ENCODE measurements at regions not wholly inside any gene's neighbourhood (a gene's known extent, or its start where the extent isn't known, plus 50 kb on each side); places are given as distances from the start of the nearest gene placed in this dataset.

GRCh38 chr2:220981926-220982325 is 590.2 kb downstream of the EPHA4 start:
- H3K9me3 ChIP-seq (ENCODE audit: control insufficient read depth, insufficient read depth, low read depth, low read length), result no peaks in the 10 kb centered on the region
- CTCF ChIA-PET, result no interaction called here

GRCh38 chr2:220985561-220985960 is 586.5 kb downstream of the EPHA4 start:
- CTCF ChIA-PET, result no interaction called here
- H3K4me1 ChIP-seq (ENCODE audit: control insufficient read depth, insufficient read depth, low read length), result no peaks in the 10 kb centered on the region
- no peaks in the 10 kb centered on the region for H3K9me3 ChIP-seq (ENCODE audit: control insufficient read depth, insufficient read depth, low read depth, low read length)
- H3K4me3 ChIP-seq (ENCODE audit: low read depth, low read length), result no peak overlapping the region
- H3K36me3 ChIP-seq (ENCODE audit: control insufficient read depth in 2 of 2, insufficient read depth in 1 of 2, low read length in 2 of 2), result no peaks in the 10 kb centered on the region
- TF ChIP-seq ZNF529 (tag by site-specific recombination; IDR thresholded peaks at IDR 0.05; ENCODE audit: insufficient replicate concordance), result no peak
- TF ChIP-seq PRDM10 (tag by site-specific recombination; IDR thresholded peaks at IDR 0.05), result no peak
- H3K27ac ChIP-seq (ENCODE audit: extremely low read depth, low read depth, low read length), result no peak overlapping the region
- POLR2A ChIA-PET, result no interaction called here

More at GRCh38 chr2:220981926-220982325, 590.2 kb downstream of the EPHA4 start:
- POLR2A ChIA-PET, result no interaction called here
- TF ChIP-seq ZNF704 (tag by site-specific recombination; IDR thresholded peaks at IDR 0.05) (no peak), ZSCAN16 (tag by site-specific recombination; IDR thresholded peaks at IDR 0.05) (no peak), PRDM2 (tag by site-specific recombination; IDR thresholded peaks at IDR 0.05; ENCODE audit: borderline replicate concordance) (no peak), ZBTB49 (tag by site-specific recombination; IDR thresholded peaks at IDR 0.05; ENCODE audit: low read depth) (no peak), SP2 (tag by site-specific recombination; IDR thresholded peaks at IDR 0.05) (no peak), ZSCAN23 (tag by site-specific recombination; IDR thresholded peaks at IDR 0.05) (no peak), ZNF792 (tag by site-specific recombination; IDR thresholded peaks at IDR 0.05) (no peak), ZNF654 (tag by site-specific recombination; IDR thresholded peaks at IDR 0.05; ENCODE audit: low read depth) (no peak)
- Histone ChIP-seq H3K27ac (ENCODE audit: extremely low read depth, low read depth, low read length) (no peak overlapping the region), H3K36me3 (ENCODE audit: control insufficient read depth in 2 of 2, insufficient read depth in 1 of 2, low read length in 2 of 2) (no peaks in the 10 kb centered on the region), H3K4me3 (ENCODE audit: low read depth, low read length) (no peak overlapping the region), H3K4me1 (ENCODE audit: control insufficient read depth, insufficient read depth, low read length) (no peaks in the 10 kb centered on the region)
